Islet precursor cell (in vitro differentiated cells): ENCODE measurements at regions not wholly inside any gene's neighbourhood (a gene's known extent, or its start where the extent isn't known, plus 50 kb on each side); places are given as distances from the start of the nearest gene placed in this dataset.

Experiments
- DNase-seq: peaks from one replicate; pipeline ENCODE4 v3.0.0-alpha.2; 2018

DNA sequence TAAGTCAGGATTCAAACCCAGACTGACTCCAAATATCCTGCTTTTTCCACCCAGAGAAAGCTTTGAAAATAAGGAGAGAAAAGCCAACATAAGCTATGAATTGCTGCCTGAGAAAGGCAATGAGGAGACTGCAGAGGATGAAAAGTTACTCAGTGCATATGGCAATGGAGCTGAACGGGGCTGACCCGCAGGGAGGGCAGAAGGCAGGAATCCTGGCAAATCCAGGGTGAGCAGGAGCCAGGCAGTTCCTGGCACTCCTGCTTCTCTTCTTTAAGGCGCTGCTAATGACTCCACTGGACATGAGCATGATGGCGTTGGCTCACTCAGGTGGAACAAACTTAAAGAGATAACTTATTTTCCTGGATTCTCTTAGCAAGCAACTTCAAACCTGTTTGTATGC is 95.2 kb upstream of the TMCC3 start:
- no peak for DNase-seq

GRCh38 chr12:94743174-94743573 is 92.8 kb upstream of the TMCC3 start:
- DNase-seq: peak; percentile 51

DNA sequence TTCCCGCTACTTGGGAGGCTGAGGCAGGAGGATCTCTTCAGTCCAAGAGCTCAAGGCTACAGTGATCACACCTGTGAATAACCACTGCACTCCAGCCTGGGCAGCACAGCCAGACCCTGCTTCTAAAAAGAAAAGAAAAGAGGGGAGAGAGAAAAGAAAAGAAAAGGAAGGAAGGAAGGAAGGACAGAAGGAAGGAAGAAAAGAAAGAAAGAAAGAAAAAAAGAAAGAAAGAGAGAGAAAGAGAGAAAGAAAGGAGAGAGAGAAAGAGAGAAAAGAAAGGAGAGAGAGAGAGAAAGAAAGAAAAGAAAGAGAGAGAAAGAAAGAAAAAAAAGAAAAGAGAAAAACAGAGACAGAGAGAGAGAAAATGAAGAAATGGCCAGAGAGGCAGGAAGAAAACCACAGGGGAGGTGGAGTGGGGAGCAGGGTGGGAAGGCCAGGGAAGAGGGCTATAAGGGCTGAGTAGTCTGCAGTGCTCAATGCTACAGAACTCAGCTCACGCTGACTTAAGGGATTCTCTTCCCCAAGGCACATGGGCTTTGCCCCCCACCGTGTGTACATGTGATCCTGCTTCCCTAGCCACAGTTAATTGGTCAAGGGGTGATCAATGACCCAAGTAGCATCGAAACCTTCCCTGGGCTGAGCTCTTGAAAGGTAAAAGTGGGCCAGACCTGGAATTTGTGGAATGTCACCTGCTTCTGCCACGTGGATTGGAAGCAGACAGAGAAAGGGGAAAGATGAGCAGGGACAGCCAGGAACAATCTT is 90.4 kb upstream of the TMCC3 start:
- DNase-seq: peak; percentile 93

DNA sequence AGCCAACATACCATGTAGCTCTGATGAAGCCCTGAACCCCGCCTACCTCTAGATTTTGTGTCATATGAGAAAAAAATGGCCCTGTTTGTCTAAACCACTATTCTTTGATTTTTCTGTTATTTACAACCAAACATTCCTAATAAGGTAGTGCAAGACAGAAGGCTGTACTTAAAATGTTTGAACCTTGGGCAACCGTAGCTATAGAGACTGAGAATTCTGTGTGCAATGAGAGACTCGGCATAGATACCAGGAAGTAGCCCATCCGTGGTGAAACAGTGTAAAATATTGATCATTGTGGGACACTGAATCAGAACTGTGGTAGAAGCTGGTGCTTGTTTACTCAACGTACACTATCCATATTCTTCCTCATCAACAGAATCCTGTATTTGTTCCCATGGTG is 86.5 kb upstream of the TMCC3 start:
- DNase-seq: no peak

DNA sequence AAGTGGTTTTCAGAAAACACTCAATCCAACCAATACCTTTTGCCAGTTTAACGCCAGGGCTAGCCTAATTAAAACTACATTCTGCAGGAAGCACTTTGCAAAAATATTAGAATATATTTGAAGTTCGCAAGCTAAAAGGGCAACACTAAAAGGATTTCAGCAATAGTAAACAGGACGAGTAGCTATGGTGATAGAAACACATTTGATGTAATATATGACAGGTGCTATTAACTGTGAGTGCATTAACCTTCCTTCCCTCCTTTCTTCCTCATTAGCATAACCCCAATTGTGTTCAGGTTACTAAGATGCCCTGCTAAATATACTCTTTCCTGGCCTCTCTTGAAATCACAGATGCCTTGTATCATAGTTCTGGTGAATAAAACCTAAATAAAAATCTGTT is 85.6 kb upstream of the TMCC3 start:
- DNase-seq: no peak

- DNase-seq: peak; percentile 51
Measured at GRCh38 chr12:94733727-94734126, 83.4 kb upstream of the TMCC3 start.

GRCh38 chr12:94732367-94732990 is 82.1 kb upstream of the TMCC3 start:
- DNase-seq: peak; percentile 29

DNA sequence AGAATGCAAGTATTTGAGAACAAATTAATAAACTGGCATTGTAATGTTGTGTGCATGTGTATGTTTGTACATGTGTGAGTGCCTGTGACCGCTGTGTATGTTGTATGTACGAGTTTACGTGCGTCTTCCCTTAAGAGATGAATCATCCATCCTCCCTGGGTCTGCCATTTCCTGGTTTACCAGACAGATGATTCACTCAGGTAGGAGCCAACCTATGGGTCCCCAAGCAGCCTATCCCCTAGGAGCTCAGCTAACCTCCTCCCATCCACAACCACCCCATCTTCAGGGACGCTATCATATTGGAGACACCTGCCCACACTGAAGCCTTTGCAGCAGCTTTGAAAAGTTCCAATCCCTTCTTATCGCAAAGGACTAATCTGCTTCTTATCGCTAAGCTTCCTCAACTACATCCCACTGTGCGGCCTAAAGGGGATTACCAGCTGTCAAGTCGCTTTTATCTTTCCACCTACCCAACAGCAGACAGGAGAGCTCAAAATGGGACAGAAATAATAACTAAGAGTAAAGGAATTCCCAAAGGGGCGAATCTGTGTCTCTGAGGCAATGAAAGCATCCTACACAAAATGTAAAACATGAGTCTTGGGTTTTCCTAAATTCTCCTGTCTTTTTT is 81.5 kb upstream of the TMCC3 start:
- DNase-seq: peak; percentile 57

- no peak for DNase-seq
Measured at GRCh38 chr12:94730847-94731246, 80.5 kb upstream of the TMCC3 start.

GRCh38 chr12:94726236-94726835 is 76.0 kb upstream of the TMCC3 start:
- DNase-seq: no peak

GRCh38 chr12:94725375-94726168 is 75.2 kb upstream of the TMCC3 start:
- no peak for DNase-seq

GRCh38 chr12:94722664-94723063 is 72.3 kb upstream of the TMCC3 start:
- DNase-seq: peak; percentile 25

- no peak for DNase-seq
Measured at GRCh38 chr12:94721173-94721572, 70.8 kb upstream of the TMCC3 start.

GRCh38 chr12:94718114-94718513 is 67.8 kb upstream of the TMCC3 start:
- DNase-seq: no peak

DNA sequence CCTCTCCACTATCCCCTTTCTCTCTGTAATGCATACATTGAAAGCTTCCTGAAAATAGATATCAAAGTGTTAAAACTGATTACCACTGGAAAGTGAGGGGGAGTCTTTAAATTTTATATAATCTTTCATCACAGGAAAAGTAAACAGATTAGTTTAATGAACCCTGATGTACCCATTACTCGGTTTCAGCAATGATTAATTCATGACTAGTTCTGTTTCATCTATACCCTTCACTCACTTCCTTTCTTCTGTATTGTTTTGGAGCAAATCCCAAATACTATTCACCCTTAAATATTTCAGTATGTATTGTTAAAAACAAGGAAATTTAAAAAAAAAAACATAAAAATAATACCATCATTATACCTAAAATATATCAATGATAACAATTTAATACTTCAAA is 67.3 kb upstream of the TMCC3 start:
- no peak for DNase-seq

DNA sequence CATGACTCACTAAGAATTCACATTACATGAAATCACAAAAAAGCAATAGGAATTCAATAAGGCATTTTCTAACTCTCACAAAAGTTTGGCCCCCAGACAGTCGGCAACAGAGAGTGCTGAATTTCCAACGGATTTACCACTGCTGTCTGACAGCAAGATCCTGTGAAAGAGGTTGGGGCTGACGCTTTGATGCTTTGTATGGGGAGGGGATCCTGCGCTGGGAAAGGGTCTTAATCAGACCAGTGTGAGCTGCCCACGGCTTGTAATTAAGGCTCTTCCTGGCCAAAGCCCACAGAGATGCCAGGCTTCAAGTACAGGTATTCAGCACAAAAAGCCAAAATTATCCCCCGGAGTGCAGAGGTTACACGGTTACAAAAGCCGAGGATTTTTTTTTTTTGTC is 66.8 kb upstream of the TMCC3 start:
- DNase-seq: no peak

GRCh38 chr12:94716339-94716738 is 66.0 kb upstream of the TMCC3 start:
- no peak for DNase-seq

GRCh38 chr12:94714378-94715114 is 64.2 kb upstream of the TMCC3 start:
- no peak for DNase-seq

DNA sequence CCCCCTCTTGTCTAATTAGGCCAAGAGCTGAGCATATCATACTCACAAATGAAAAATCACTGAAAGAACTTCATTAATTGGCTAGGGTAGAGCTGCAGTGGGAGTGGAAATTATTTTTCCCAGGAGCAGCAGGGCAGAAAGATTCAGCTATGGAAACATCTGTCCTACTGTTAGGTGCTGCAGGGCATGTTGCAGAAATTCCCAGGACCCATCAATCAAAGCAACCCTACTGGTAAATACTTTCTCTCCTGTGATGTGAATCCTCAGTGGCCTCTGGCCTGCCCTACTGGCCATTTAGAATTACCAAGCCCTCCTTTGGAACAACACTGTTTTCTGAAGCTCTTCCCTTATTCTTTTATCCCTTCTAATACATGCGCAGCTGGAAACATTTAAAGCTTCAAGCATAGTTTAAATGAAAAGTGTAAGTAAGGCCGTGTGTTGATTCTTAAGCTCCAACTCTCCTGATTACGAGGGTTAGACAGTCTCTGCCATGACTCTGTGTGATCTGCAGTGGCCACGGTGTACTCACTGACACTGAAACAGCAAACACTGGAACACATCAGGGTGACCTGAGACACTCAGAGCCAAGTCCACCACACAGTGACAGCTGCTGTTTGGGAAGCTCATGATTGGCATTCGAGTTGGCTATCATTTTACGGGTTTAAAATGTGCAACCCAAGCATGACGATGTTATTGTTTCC is 62.6 kb upstream of the TMCC3 start:
- no peak for DNase-seq

DNA sequence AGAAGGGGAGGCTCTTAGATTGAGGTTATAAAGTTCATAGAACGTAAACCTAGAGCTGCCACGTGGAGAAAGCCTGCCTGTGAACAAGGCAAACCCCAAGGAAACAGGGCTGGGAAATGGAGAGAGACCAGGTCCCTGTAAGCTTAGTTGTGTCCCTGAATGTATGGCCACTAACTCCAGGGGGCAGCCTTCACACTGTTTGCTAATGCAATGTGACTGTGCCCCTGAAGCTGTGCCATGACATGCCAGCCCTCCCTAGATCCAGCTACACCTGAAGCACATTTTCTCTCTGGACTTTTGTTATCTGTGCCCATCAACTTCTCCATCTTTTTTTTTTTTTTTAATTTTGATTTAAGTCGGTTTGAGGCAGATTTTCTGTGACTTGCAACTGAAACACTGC is 60.6 kb upstream of the TMCC3 start:
- DNase-seq: peak; percentile 75

DNA sequence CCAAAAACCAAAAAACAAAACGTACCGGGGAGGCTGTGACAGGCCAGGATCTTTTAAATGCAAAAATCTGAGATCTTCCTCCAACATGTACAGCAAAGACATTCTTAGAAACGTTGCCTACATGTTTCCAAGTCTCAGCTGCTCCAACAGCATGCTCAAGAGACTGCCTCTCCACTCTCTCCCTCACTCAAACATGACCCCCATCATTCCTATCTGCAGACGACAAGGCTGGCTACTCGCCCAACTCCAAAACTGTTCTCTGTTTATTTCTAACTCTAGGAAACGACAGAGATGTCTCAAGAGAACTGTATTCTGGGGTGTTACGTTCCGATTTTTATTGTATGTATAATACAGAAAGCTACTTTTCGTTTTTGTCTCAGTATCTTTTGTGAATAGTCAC is 57.5 kb upstream of the TMCC3 start:
- DNase-seq: no peak

- DNase-seq: no peak
Measured at GRCh38 chr12:94707036-94707435, 56.7 kb upstream of the TMCC3 start.
